HG03469 (cell line): ENCODE measurements at regions not wholly inside any gene's neighbourhood (a gene's known extent, or its start where the extent isn't known, plus 50 kb on each side); places are given as distances from the start of the nearest gene placed in this dataset.
"Not testable (repeated sequence)": the region's sequence is repeated elsewhere in the genome, so short reads cannot be mapped to it uniquely, and the experiment has no call there.

Experiments used
- ATAC-seq: cut with Tn5 transposase; IDR thresholded peaks from one replicate; pipeline ENCODE4 v1.9.1; 2021; ENCODE audit warnings: mild to moderate bottlenecking, moderate library complexity, moderate number of reproducible peaks; ENCODE audit not compliant: unreplicated experiment

- no peak for ATAC-seq
Measured at GRCh38 chr6:11961923-11962322, 50.2 kb upstream of the HIVEP1 start.

- no peak for ATAC-seq
Measured at GRCh38 chr6:11960909-11961779, 51.0 kb upstream of the HIVEP1 start.

- no peak for ATAC-seq
Measured at GRCh38 chr6:11956781-11957180, 55.3 kb upstream of the HIVEP1 start.

GRCh38 chr6:11953641-11954040 lies 58.5 kb upstream of the HIVEP1 start:
- ATAC-seq, result no peak

- ATAC-seq, result no peak
Measured at GRCh38 chr6:11952316-11952715, 59.8 kb upstream of the HIVEP1 start.

- no peak for ATAC-seq
Measured at GRCh38 chr6:11951868-11952267, 60.2 kb upstream of the HIVEP1 start.

- ATAC-seq, result no peak
Measured at GRCh38 chr6:11950109-11950508, 62.0 kb upstream of the HIVEP1 start.

GRCh38 chr6:11947575-11947974 lies 64.5 kb upstream of the HIVEP1 start:
- no peak for ATAC-seq

GRCh38 chr6:11947063-11947462 lies 65.0 kb upstream of the HIVEP1 start:
- ATAC-seq, result no peak

- no peak for ATAC-seq
Measured at GRCh38 chr6:11944111-11944510, 68.0 kb upstream of the HIVEP1 start.

GRCh38 chr6:11943060-11943459 lies 69.1 kb upstream of the HIVEP1 start:
- no peak for ATAC-seq

- ATAC-seq, result no peak
Measured at GRCh38 chr6:11942185-11942864, 69.8 kb upstream of the HIVEP1 start.

GRCh38 chr6:11940532-11941166 lies 71.5 kb upstream of the HIVEP1 start:
- not testable (repeated sequence) for ATAC-seq

- no peak for ATAC-seq
Measured at GRCh38 chr6:11938285-11938890, 73.7 kb upstream of the HIVEP1 start.

GRCh38 chr6:11934638-11935037 lies 77.5 kb upstream of the HIVEP1 start:
- ATAC-seq, result no peak

- ATAC-seq, result not testable (repeated sequence)
Measured at GRCh38 chr6:11932892-11933291, 79.2 kb upstream of the HIVEP1 start.

GRCh38 chr6:11931296-11932035 lies 80.6 kb upstream of the HIVEP1 start:
- ATAC-seq, result no peak

- ATAC-seq, result not testable (repeated sequence)
Measured at GRCh38 chr6:11930834-11931233, 81.3 kb upstream of the HIVEP1 start.

- ATAC-seq, result no peak
Measured at GRCh38 chr6:11930240-11930639, 81.9 kb upstream of the HIVEP1 start.

- no peak for ATAC-seq
Measured at GRCh38 chr6:11929241-11929835, 82.8 kb upstream of the HIVEP1 start.
